Fibroblast of mammary gland (primary cell): ENCODE measurements at regions not wholly inside any gene's neighbourhood (a gene's known extent, or its start where the extent isn't known, plus 50 kb on each side); places are given as distances from the start of the nearest gene placed in this dataset.

Experiments used
- DNase-seq: peaks from one replicate; pipeline ENCODE4 v3.0.0-alpha.2; 2010; ENCODE audit warnings: low read depth
- H3K4me3 ChIP-seq: 2 replicates; pipeline ENCODE4 v1.5.1; 2011; ENCODE audit warnings: low read depth, mild to moderate bottlenecking, low read length, moderate library complexity; ENCODE audit not compliant: control insufficient read depth
- CTCF ChIP-seq: conservative IDR thresholded peaks from 2 replicates; pipeline ENCODE4 v1.5.1; 2011; ENCODE audit warnings: low read depth, low read length, inconsistent platforms; ENCODE audit not compliant: control insufficient read depth, insufficient read depth

- no peak overlapping the region for H3K4me3 ChIP-seq
- DNase-seq = no peak
- no peak for TF ChIP-seq CTCF
Observed at GRCh38 chr7:121447911-121448300, 51.8 kb upstream of the FAM3C start.

- TF ChIP-seq CTCF = no peak
- DNase-seq = peak; percentile 18
- no peak overlapping the region for H3K4me3 ChIP-seq
Observed at GRCh38 chr7:121447243-121447910, 51.3 kb upstream of the FAM3C start.

GRCh38 chr7:121446526-121446925, 50.4 kb upstream of the FAM3C start:
- TF ChIP-seq CTCF = no peak
- DNase-seq = no peak

More at GRCh38 chr7:121446526-121446925, 50.4 kb upstream of the FAM3C start:
- H3K4me3 ChIP-seq = no peak overlapping the region
